ENCODE measurements at regions not wholly inside any gene's neighbourhood (a gene's known extent, or its start where the extent isn't known, plus 50 kb on each side); places are given as distances from the start of the nearest gene placed in this dataset.

GRCh38 chr7:132072873-132073272 lies 503.4 kb downstream of the PLXNA4 start:
- ChIA-PET CTCF (no interaction called here), POLR2A (no interaction called here)

GRCh38 chr7:132072165-132072564 lies 504.1 kb downstream of the PLXNA4 start:
- ChIA-PET POLR2A (no interaction called here), CTCF (no interaction called here)

- ChIA-PET CTCF (no interaction called here), POLR2A (no interaction called here)
These were observed 507.0 kb downstream of the PLXNA4 start for GRCh38 chr7:132069306-132069705.

GRCh38 chr7:132066761-132067171 lies 509.5 kb downstream of the PLXNA4 start:
- ChIA-PET POLR2A (no interaction called here), CTCF (no interaction called here)

GRCh38 chr7:132065989-132066603 lies 509.7 kb upstream of the PODXL start:
- POLR2A ChIA-PET = no interaction called here
- CTCF ChIA-PET = no interaction called here

- ChIA-PET POLR2A (no interaction called here), CTCF (no interaction called here)
These were observed 509.0 kb upstream of the PODXL start for GRCh38 chr7:132065193-132065988.

GRCh38 chr7:132063800-132064199 lies 507.4 kb upstream of the PODXL start:
- POLR2A ChIA-PET = no interaction called here

GRCh38 chr7:132061937-132062336 lies 505.5 kb upstream of the PODXL start:
- ChIA-PET POLR2A (no interaction called here), CTCF (no interaction called here)

More at GRCh38 chr7:132063800-132064199, 507.4 kb upstream of the PODXL start:
- CTCF ChIA-PET = no interaction called here

GRCh38 chr7:132059141-132059540 lies 502.7 kb upstream of the PODXL start:
- ChIA-PET POLR2A (no interaction called here), CTCF (no interaction called here)

GRCh38 chr7:132055336-132056120 lies 499.1 kb upstream of the PODXL start:
- ChIA-PET CTCF (interaction anchor here (1.0 kb wide), 1 partner anchor 366 kb away, joined by 3 read pairs; no protein-coding TSS in a partner anchor), POLR2A (no interaction called here)

- CTCF ChIA-PET = no interaction called here
- POLR2A ChIA-PET = no interaction called here
These were observed 497.4 kb upstream of the PODXL start for GRCh38 chr7:132053871-132054270.

- ChIA-PET CTCF (no interaction called here), POLR2A (no interaction called here)
These were observed 494.9 kb upstream of the PODXL start for GRCh38 chr7:132051311-132051710.

- POLR2A ChIA-PET = no interaction called here
- CTCF ChIA-PET = no interaction called here
These were observed 493.3 kb upstream of the PODXL start for GRCh38 chr7:132049462-132050304.

GRCh38 chr7:132045481-132045980 lies 489.1 kb upstream of the PODXL start:
- POLR2A ChIA-PET = no interaction called here
- CTCF ChIA-PET = no interaction called here

GRCh38 chr7:132045002-132045401 lies 488.6 kb upstream of the PODXL start:
- POLR2A ChIA-PET = no interaction called here
- CTCF ChIA-PET = no interaction called here

- CTCF ChIA-PET = no interaction called here
- POLR2A ChIA-PET = no interaction called here
These were observed 487.8 kb upstream of the PODXL start for GRCh38 chr7:132044247-132044646.

GRCh38 chr7:132041108-132041507 lies 484.7 kb upstream of the PODXL start:
- ChIA-PET POLR2A (no interaction called here), CTCF (interaction anchor here (0.7 kb wide), 1 partner anchor 98 kb away, joined by 3 read pairs; no protein-coding TSS in a partner anchor)

- ChIA-PET CTCF (no interaction called here), POLR2A (no interaction called here)
These were observed 479.3 kb upstream of the PODXL start for GRCh38 chr7:132035517-132036362.

- POLR2A ChIA-PET = no interaction called here
- CTCF ChIA-PET = no interaction called here
These were observed 478.5 kb upstream of the PODXL start for GRCh38 chr7:132034748-132035416.

All from activated CD8-positive, alpha-beta memory T cell treated with anti-CD3 and anti-CD28 coated beads for 36 hours (primary cell).